C4-2B (cell line): ENCODE measurements at regions not wholly inside any gene's neighbourhood (a gene's known extent, or its start where the extent isn't known, plus 50 kb on each side); places are given as distances from the start of the nearest gene placed in this dataset.

ENCODE experiments used
- CTCF ChIP-seq: fragments of 450-650 bp; conservative IDR thresholded peaks from 2 replicates; pipeline ENCODE4 v1.5.1; 2017; ENCODE audit warnings: mild to moderate bottlenecking
- ZFX ChIP-seq: fragments of 450-650 bp; IDR thresholded peaks from 2 replicates; pipeline ENCODE4 v1.6.1; 2017

DNA sequence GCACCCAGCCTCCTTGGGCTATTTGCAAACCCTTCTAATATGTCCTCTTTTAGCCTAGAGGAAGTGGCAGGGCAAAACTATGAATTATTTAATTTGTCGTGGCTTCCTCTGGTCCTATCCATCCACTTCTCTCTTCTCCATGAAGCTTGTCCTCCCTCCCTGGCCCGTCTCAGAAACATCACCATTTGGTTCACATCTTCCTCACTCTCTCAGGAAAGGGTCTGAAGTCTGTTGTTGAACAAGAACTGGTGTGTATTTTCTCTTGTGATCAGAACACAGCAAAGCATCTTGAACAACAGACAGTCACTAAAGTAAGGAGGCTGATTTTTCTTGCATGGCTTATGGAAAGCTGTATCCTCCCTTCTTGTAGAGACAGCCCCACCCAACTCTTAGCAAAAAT, 550.1 kb upstream of the NRP1 start:
- TF ChIP-seq ZFX: no peak
- no peak for TF ChIP-seq CTCF
